Cerebellar nuclear complex (tissue), 1 donor: ENCODE measurements at regions not wholly inside any gene's neighbourhood (a gene's known extent, or its start where the extent isn't known, plus 50 kb on each side); places are given as distances from the start of the nearest gene placed in this dataset.

ENCODE experiments used
- DNase-seq, 2 experiments: peaks; one replicate each; lab custom pipeline; 2025; lab: John Stamatoyannopoulos, UW

DNA sequence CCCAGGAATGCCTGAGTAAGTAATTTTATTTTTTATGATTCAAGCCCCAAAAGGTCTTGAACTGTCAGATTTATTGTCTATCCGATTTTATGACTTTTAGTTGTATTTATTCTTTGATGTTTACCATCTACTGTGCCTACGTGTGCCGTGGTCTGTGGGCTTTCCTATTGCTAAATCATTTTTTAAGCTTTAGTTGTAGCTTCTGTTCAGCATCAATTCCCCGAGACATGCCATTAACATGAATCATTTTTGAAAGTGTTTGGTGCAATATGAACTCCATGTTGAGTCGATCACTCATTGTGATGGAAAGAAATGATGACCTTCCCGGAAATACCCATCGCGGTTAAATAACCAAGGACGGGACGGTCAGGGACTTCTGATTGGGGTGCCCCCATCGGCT is 268.7 kb upstream of the THRB start:
- DNase-seq, result no peak

DNA sequence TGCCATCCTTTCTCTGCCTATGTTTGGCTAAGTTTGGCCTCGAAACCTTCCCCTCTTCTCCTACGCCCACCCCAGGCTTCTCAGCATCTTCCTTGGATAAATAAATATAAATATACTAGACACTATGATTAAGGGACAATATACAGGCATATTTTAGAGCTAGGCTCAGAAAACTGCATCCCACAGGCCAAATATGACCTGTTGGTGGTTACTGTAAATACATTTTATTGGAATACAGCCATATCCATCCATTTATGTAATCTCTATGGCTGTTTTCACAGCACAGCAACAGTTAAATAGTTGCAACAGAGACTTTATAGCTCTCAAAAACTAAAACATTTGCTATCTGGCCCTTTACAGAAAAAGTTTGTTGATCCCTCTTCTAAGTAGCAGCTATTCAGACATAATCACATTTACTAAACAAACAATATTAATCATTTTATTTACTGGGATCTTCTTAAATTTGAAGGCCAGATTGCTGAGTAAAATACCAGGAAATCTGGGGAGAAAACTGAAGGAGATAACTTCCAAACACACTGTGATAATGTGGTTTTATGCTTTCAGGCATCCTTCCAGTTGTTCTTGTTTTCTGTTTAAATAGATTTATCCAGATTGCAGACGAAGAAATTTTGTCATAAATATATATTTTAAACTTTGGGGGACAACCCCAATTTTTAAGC is 269.7 kb upstream of the THRB start:
- no peak for DNase-seq

DNA sequence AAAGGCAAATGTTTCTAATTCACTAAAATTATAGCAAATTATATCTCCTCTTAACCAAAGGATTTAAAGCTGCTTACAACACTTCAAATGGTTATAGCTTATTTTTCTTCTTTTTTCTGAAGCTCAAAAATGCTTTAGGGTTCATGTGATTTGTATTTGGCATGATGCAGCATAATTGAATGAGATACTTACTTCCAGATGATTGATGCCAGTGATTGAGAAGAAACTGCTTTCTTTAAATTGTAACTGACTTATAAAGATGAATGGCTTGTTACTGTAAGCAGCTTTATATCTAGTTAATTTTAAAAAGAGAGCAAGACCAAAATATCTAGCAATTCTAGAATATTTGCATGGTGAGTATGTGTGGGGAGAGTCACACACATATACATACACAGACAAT is 270.7 kb upstream of the THRB start:
- no peak for DNase-seq

DNA sequence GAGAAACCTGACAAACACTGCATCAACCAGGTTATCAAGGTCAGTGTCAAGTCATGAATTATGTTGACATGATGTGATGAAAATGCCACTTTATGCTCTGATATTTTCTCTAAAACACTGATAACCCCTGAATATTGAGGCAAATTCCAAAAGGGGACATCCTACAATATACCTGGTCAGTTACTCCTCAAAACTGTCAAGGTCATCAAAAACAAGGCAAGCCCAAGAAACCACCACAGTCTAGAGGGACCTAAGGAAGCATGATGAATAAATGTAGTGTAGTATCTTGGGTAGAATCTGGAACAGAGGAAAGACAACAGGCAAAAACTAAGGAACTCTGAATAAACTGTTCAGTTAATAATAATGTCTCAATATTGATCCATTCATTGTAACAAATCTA is 275.3 kb upstream of the THRB start:
- DNase-seq, result no peak

DNA sequence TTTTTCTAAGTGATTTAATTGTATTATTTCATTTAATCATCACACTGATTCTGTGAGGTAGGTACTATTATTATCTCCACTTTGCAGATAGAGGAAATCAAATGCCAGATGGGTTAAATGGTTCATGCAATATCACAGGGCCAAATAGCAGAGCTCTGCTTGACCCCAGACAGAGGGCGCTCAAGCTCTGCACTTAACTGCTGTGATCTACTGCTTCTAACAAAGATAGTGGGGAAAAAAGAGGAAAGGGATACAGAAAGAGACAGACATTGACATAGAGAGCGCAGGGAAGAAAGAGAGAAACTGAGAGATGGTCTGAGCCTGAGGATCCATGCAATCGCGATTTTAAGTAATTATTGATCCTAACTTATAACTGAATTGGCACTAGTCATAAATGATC is 279.1 kb upstream of the THRB start:
- DNase-seq, result no peak

DNA sequence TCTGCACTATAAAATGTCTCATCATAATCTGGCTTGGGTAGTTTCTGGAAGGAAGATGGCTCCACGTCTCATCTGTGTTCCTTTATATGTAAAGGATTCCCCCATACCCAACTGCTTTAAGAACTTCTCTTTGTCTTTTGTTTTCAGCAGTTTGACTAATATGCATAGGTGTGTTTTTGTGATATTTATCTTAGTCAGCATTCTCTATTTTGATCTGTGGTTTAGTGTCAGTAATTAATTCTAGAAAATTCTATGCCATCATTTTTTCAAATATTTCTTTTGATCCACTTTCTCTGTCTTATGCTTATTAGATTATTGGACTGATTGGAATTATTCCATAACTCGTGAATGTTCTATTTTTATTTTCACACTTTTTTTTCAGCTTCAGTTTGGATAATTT is 286.3 kb upstream of the THRB start:
- no peak for DNase-seq

DNA sequence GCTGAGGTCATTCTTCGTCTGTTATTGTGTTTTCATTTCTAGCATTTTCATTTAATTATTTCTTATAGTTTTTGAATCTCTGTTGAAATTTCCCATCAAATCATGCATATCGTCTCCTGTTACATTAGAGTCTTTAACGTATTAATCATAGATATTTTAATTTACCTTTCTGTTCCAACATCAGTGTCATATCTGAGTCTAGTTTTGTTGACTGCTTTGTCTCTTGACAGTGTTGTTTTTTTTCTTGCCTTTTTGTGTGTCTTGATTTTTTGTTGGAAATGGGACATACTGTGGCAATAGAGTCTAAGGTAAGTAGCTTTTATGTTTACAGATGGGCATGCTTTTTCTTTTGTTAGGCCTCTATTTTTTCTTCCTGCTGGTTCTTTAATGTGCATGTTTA is 286.8 kb upstream of the THRB start:
- DNase-seq, result no peak

DNA sequence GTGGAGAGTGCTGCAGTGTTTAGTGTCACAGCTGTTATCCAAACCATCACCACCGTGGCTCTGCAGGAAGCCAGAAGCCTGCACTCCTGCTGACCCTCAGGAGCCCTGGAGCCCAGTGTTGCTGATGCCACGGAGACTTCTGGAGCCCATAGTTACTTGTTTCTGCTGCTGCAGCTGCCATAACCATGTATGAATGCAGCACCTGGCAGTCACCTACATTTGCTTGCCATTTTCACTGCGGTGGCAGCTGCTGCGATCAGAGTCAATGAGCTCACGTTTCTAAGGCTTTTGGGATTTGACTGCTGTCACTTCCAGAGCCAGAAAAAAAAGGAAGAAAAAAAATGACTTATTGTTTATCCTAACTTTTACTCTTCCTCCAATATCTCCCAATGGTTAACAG is 299.2 kb upstream of the THRB start:
- DNase-seq, result no peak

DNA sequence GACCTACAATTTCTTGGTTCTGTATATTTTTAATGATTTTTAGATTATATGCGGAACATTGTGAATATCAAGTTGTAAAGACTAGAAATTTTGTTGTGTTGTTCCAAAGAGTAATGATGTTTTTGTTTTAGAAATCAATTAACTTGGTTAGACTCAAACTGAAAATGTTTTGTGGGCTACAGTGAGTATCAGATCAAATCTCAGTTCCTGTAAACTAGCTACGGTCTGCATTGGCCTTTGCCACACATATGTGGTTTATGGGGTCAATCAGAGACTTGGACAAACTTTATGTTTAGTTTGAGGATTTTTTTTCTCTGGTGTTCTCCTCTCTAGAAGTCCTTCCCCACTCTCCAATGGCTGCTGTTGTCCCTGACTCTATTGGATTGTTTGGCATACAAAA is 308.0 kb upstream of the THRB start:
- DNase-seq, result no peak

DNA sequence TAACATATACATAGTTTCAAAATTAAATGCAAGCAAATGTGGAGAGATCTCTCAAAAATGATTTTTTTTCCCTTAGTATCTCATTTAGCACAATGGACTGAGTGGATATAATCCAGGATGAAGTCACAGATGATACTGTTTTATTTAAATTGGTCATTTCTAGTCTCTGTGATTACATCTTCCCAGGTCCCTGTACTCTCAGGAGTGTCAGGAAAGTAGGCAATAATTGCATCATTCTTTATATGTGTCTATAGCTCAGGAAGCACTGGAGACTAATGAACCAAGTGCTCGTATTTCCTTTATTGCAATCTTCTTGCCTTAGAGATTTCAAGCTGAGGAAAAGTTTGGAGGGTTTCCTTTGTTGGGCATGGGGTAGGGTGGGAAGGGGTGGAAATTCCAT is 309.4 kb upstream of the THRB start:
- DNase-seq, result no peak

DNA sequence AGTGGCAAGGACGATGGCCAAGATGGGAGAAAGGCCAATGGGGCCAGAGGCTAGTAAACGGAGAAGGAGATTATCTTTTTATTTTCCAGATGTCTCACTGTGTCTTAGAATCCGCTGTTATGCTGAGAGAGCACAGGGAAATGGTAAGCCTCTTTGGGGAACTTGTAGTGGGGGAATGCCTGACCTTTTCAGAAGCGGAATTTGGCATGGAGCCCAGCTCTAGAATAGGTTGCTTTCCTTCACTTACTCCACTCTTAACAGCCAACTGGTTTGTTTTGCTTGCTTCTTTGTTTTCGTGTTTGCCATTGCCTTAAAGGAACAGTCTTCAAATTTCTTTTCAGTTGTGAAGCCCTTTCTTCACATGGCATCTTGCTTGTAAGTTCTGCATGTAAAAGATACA is 316.2 kb upstream of the THRB start:
- DNase-seq, result no peak

DNA sequence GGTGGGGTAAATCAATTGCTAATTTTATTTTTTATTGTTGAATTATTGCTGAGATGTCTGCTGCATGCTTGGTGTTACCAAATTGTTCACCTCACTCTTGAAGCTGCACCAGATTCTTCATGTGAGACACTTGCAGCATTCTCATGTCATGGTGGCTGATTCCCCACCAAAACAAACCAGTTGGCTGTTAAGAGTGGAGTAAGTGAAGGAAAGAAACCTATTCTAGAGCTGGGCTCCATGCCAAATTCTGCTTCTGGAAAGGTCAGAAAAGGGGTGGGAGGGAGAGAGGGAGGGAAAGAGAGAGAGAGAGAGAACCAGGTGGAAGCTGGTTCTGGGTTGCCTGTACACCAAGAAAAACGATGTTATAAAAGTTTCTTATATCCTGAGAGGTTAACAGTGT is 317.5 kb upstream of the THRB start:
- DNase-seq, result no peak

DNA sequence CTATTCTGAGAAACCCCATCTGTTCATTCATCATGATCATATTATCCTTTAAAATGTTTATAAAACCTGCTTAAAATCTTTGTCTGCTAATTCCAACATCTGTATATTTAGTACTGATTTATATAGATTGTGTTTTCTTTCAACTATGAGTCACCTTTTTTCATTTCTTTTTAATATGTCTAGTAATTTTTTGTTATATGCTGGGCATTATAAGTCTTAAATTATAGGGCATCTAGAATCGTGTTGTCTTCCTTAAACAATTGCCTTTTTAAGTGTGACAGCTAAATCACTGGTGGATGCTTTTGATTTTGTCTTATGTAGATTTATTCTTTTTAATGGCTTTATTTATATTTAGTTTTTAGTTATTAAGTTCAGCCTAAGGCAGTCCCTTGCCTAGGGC is 323.4 kb upstream of the THRB start:
- DNase-seq, result no peak

DNA sequence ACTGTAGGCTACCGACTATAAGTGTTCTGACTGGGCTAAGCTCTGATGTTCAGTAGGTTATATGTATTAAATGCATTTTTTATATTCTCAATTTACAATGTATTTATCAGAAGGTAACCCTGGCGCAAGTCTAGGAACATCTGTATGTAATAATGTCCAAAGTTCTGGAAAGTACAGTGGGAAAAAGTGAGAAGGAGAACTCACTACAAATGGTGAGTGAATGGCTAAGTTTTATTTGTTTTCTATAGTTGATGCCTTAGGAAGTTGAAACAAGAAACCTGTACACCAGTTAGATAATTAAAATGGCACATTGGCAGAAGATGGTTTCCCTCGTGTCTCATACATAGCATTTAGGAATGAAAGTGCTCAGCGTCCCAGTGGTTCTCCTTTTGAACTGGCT is 333.4 kb upstream of the THRB start:
- no peak for DNase-seq

DNA sequence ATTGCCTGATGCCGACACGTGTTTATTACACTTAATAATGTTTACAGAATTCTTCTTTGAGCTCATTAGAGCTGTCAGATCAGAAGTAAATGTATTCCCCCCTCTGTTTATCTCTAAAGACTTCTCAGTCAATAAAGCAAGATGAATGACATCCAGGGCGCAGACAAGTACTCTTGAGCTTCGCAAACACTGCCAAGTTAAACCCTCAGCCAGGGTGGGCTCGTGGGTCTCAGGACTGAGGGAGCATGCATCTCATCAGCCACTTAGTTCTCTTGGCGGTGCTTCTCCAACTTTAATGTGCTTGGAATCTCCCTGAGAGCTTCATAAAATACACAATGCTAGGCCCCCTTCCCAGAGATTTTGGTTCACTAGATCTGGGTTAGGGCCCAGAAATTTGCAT is 333.9 kb upstream of the THRB start:
- DNase-seq, result no peak

DNA sequence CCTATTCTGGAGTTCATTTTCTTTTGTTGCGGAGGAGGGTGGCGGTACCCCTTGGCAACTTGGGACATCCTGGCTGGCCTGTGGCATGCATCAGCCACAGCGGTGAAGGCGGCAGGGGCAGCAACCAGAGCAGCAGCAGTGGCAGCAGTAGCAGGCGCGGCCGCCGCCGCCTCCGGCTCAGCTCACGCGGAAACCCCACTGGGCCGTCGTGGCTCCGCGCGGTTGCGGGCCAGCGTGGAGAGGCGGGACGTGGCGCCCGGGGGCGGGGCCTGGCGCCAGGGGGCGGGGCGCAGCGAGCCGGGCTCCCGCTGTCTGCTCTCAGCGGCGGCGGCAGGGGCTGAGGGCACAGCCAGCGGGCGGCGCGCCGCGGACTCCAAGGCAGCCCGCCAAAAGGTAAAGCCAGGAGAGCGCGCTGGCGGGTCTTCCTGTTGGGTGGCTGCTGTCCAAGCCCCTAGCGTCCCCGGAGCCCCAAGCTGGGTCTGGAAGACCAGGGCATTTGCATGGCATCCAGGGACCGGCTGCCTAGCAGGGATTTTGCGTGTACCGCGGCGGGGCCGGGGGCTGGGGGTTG is 334.4 kb upstream of the THRB start:
- DNase-seq, result no peak

DNA sequence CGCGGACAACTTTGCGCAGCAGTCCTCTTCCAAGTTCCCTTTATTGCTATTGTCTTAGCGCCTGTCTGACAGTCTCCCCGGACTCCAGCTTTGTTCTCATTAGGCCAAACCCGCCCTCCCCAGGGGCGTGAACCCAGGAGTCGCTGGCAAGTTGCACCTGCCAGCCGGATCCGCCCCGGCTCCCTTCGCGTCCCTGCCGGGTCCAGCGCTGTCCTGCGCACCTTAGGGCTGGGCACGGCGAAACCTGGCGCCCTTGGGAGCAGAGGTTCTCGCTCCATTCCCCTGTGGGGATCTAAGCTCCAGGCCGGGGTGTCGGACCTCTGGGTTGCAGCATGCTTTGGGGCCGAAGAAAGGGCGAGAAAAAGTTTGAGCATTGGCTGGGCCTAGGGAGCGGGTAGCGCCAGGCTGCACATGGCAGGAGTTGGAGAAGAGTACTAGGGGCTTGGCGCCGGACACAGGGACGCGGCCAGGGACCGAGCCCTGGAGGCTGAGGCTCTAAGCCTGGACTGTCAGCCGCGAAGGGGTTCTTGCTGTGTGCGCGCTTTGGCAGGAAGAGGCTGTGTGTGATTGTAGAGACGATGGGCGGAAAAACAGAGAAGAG is 335.1 kb upstream of the THRB start:
- DNase-seq, result no peak

DNA sequence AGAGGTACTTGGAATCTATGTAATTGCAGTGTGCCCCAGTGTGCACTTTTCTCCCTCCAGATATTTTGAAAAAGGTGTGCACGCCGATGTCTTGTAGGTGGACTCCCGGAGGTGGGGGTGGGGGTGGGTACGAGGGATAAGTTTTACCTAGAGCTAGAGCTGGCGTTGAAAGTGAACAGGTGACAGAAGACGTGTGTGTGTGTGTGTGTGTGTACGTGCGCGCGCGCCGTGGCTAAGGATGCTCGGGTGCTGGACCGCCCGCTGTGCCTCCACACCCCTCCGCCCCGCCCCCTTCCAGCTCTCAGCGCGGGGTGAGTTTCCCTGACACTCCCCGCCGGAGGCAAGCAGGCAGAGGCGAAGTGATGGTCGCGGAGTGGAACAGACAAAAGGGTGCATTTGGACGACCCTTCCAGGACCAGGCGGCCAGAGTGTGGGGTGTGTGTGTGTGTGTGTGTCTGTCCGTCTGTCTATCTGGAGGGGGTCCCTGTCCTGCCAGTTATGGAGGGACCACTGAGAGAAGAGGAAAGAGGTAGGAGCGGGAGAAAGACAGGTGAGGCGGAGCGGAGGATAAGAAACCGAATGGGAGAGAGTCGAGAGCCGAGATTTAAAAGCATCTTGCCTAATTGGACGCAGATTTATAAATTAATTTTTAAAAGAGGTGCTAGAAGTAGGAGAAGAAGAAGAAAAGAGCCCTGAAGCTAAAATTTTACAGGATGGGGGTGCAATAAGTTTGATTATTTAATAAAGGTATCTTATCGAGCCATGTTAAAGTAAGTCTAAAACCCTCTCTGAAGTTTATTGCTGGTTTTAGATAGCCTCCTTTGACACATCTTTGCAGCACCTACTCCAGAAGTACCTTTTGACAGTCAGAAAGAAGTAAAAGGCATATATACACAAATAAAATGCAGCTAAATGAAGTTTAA is 335.8 kb upstream of the THRB start:
- DNase-seq, result no peak

DNA sequence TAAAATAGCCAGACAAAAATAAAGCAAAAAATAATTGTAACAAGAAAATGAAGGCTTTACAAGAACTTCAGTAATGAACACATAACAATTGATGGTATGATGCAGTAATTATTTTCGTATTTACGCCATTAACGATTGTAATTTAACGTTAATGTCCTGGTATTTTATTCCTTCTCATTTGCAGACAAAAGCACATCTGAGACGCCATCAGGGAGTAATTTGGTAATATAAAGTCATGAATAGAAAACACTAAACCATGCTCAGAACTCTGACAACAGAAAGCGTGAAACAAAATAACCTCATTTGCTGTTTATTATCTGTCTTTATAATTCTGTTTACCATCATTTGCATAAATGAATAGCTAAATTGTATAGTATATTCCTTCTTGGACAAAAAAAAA is 336.6 kb upstream of the THRB start:
- no peak for DNase-seq

DNA sequence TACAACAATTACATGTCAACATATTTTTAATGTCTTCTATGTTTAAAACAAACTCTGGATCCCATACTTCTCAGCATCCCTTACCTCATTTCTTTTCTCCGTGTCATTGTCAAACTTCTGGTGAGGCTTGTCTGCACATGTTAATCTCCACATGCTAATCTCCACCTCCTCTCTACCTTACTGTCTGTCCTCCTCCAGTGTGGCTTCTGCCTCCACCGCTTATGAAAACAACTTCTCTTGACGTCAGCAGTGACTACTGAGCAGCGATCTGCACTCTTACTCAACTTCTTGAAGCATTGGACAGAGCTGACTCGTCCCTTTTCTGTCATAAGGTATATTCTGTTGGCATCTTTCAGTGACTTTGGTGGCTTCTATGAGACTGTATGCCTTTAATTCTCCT is 338.2 kb upstream of the THRB start:
- no peak for DNase-seq

DNA sequence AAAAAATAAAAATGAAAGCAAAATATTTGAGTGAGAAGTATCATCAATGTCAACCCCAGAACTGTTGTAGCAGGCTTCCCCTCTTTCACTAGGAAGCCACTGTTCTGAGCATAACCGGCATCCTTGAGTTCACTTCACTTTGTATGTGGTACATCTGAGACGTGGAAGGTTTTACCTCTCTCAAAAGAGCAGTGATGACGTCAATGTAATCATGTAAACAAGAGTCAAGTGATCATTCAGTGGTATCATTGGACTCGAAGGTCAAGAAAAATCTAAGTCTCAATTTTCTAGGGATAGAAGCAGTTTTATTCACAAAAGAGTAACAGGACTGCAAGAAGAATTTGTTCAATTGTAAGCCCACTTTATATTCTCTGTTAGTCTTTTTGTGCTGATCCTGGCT is 339.8 kb upstream of the THRB start:
- DNase-seq, result no peak

DNA sequence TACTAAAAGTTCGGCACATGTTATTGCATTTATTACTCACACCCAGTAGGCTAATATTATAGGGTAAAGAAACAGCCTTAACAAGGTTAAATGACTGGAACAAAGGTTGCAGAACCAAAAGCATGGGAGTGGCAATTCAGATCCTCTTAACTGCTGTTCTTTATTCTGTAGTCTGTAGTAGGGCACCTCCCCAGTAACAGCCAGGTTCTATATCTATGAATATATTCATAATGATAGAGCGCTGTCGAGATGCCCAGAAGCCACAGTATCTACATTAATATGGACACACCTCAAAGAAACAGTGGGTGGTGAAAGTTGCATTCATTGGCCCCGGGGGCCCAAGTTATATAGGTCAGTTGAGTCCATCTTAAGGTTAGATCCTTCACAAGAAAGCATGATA is 340.9 kb upstream of the THRB start:
- no peak for DNase-seq

DNA sequence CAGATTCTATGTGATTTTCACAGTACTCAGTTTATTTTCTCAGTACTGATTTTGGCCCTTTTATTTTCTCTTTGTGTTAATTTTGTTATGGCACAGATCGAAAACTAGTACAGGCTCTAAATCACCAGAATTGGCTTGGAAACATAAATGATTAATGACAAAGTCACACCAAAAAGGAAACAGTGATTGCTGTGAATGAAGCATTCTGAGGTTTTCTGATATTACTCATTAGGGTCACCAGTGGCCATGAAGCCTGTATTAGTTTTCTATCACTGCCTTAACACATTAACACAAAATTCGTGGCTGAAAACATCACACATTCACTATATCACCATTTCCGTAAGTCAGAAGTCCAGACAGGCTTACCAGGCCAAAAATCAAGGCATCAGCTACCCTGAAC is 343.0 kb upstream of the THRB start:
- no peak for DNase-seq
